Right atrium auricular region (tissue), 2 donors: ENCODE measurements at regions not wholly inside any gene's neighbourhood (a gene's known extent, or its start where the extent isn't known, plus 50 kb on each side); places are given as distances from the start of the nearest gene placed in this dataset.

Experiments
- DNase-seq: peaks from one replicate; pipeline ENCODE4 v3.0.0-alpha.2; 2019; ENCODE audit warnings: low spot score
- H3K27ac ChIP-seq, 2 donors: fragments of 200-600 bp; sonication (generic); 1 replicate in 1 of 2; 2 replicates in 1 of 2; pipeline ENCODE4 v1.5.1; 2016 to 2019
- H3K27me3 ChIP-seq, 2 donors: fragments of 200-600 bp; sonication (generic); one replicate each; pipeline versions ENCODE4 v1.5.1 to v1.6.0; 2017 to 2019
- H3K36me3 ChIP-seq: fragments of 200-600 bp; sonication (generic); one replicate; pipeline ENCODE4 v1.5.1; 2016
- H3K4me1 ChIP-seq, 2 donors: fragments of 200-600 bp; sonication (generic); one replicate each; pipeline versions ENCODE4 v1.5.1 to v1.6.0; 2017 to 2019
- H3K4me3 ChIP-seq, 2 donors: fragments of 200-600 bp; sonication (generic); 1 replicate in 1 of 2; 2 replicates in 1 of 2; pipeline ENCODE4 v1.5.1; 2017 to 2019; ENCODE audit warnings: mild to moderate bottlenecking in 1 of 2, moderate library complexity in 1 of 2
- H3K9me3 ChIP-seq, 2 donors: fragments of 200-600 bp; sonication (generic); one replicate each; pipeline ENCODE4 v1.5.1; 2019
- TF ChIP-seq, protein P1 (sequence below), 2 donors: fragments of 200-600 bp; sonication (generic); IDR thresholded peaks; one replicate each; pipeline ENCODE4 v1.5.1; 2019; ENCODE audit warnings: antibody characterized with exemption in 2 of 2

DNA sequence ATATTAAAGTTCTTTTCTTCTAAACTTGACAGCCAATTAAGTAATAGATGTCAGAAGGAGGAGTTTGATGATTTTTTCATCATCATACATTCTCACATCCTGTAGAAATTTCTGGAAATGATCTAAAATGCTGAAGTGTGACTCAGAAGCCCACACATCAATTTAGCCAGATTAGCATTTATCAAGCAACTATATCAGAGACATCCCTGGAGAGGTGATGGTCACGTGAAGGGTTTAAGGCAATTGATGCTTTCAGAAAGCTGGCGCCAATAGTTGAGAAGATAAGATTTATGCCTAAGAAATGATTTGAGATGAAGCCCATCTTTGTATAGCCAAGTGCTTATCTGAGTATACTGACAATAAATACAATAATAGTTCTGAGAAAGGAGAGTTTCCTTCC, 162.9 kb upstream of the RORB start:
- no peaks in the 10 kb centered on the region for H3K27me3 ChIP-seq
- H3K9me3 ChIP-seq, result no peaks in the 10 kb centered on the region
- H3K4me1 ChIP-seq, result no peaks in the 10 kb centered on the region
- TF ChIP-seq, protein P1, sequence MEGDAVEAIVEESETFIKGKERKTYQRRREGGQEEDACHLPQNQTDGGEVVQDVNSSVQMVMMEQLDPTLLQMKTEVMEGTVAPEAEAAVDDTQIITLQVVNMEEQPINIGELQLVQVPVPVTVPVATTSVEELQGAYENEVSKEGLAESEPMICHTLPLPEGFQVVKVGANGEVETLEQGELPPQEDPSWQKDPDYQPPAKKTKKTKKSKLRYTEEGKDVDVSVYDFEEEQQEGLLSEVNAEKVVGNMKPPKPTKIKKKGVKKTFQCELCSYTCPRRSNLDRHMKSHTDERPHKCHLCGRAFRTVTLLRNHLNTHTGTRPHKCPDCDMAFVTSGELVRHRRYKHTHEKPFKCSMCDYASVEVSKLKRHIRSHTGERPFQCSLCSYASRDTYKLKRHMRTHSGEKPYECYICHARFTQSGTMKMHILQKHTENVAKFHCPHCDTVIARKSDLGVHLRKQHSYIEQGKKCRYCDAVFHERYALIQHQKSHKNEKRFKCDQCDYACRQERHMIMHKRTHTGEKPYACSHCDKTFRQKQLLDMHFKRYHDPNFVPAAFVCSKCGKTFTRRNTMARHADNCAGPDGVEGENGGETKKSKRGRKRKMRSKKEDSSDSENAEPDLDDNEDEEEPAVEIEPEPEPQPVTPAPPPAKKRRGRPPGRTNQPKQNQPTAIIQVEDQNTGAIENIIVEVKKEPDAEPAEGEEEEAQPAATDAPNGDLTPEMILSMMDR (IDR thresholded peaks at IDR 0.05), result no peak
- DNase-seq, result no peak
- no peak overlapping the region for H3K4me3 ChIP-seq
- H3K27ac ChIP-seq, result no peak overlapping the region
- H3K36me3 ChIP-seq, result no peaks in the 10 kb centered on the region

DNA sequence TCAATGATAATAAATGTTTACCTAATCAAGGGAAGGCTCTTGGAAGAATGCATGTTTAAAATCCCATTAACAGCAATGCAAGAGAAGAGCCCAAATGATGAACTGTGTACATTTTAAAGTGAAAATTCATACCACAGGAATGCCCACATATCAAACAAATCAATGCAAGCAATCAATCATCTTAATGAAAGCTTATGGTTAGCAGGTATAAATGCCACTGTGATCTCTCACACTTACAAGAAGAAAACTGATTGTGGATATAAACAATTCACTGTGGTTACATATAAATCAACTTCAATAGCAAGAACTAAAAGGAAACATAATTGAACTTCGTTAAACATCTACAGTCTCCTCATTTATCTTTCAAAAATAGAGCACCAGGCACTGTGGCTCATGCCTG, 161.0 kb upstream of the RORB start:
- H3K9me3 ChIP-seq, result peaks cover 0 to 4% of the 10 kb centered on the region in 2 donors
- no peak overlapping the region for H3K27ac ChIP-seq
- DNase-seq, result no peak
- no peak overlapping the region for H3K4me3 ChIP-seq
- no peaks in the 10 kb centered on the region for H3K4me1 ChIP-seq
- TF ChIP-seq, protein P1 (IDR thresholded peaks at IDR 0.05), result no peak
- no peaks in the 10 kb centered on the region for H3K27me3 ChIP-seq
- H3K36me3 ChIP-seq, result no peaks in the 10 kb centered on the region

DNA sequence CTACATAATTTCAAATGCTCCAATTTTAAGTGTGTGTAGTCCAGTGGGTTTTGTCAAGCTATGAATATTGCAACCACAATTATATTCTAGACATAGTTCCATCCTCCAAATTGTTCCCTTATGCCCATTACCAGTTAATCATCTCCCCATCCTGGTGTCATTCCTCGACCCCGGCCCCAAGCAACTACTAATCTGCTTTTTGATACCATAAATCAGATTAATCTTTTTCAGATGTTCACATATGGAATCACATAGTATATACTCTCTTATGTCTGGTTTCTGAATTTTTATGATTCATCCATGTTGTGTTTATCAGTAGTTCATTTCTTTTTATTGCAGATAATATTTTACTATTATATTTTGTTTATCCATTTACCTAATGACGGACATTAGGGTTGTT, 148.4 kb upstream of the RORB start:
- no peaks in the 10 kb centered on the region for H3K9me3 ChIP-seq
- H3K4me3 ChIP-seq, result no peak overlapping the region
- TF ChIP-seq, protein P1 (IDR thresholded peaks at IDR 0.05), result no peak
- H3K27me3 ChIP-seq, result no peaks in the 10 kb centered on the region
- no peaks in the 10 kb centered on the region for H3K36me3 ChIP-seq
- no peak for DNase-seq
- no peak overlapping the region for H3K27ac ChIP-seq
- no peaks in the 10 kb centered on the region for H3K4me1 ChIP-seq

DNA sequence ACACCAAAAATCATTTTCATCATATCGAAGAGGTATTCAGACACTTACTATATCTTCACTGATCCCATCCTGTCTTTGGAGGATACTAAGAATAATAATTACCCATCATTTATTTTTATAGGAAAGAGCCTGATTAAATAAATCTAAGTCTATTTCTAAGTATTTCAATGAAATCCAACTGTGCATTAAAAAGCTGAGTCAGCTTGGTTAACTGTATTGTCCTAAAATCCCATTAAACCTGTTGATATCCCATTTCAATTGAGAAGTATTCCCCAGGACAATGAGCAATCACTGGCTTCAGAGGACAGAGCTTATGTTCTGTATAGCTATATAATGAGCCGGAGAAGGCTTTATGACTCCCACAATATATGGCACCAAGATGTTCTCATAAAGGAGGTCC, 142.0 kb upstream of the RORB start:
- Histone ChIP-seq H3K4me1 (no peaks in the 10 kb centered on the region), H3K36me3 (no peaks in the 10 kb centered on the region), H3K27ac (no peak overlapping the region), H3K4me3 (no peak overlapping the region), H3K27me3 (no peaks in the 10 kb centered on the region), H3K9me3 (no peaks in the 10 kb centered on the region)
- DNase-seq, result no peak
- TF ChIP-seq, protein P1 (IDR thresholded peaks at IDR 0.05), result no peak

DNA sequence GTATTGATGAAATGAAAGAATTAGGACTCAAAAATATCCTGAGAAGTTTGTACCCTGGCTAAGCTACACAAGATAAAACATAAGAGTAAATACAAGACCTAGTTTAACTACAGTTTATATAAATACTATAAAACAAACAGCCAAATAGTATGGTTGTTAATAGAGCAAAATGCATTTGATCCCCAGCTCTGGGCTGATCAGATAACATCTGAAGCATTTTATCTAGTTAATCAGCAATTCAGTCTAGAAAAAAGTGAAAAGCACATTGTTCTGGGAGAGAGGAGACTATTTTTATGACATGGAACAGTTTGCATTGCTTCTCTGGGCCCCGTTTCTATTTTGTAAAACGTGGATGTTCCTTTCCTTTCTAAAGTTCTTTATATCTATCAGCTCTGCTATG, 139.6 kb upstream of the RORB start:
- no peak overlapping the region for H3K27ac ChIP-seq
- TF ChIP-seq, protein P1 (IDR thresholded peaks at IDR 0.05), result no peak

DNA sequence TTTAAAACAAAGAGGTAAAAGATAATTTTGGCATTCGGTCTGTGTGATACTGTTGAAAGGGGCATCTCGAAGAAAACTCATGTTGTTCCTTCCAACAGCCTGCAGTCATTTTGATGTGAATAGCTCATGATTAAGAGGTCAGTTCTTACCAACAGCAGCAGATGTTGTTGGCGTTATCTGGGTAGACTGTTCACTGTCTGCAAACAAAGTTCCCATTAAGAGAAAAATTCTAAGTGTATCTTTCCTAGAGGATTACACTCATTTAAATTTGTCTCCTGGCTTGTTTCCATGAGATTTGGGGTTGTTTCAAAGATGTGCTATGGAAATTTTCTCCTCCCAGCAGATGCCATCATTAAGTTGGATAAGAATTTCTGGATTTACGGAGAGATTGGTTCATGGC, 138.2 kb upstream of the RORB start:
- TF ChIP-seq, protein P1 (IDR thresholded peaks at IDR 0.05), result no peak
- H3K36me3 ChIP-seq, result no peaks in the 10 kb centered on the region
- H3K27ac ChIP-seq, result no peak overlapping the region
- H3K4me1 ChIP-seq, result no peaks in the 10 kb centered on the region
- no peaks in the 10 kb centered on the region for H3K27me3 ChIP-seq
- no peaks in the 10 kb centered on the region for H3K9me3 ChIP-seq
- H3K4me3 ChIP-seq, result no peak overlapping the region
- DNase-seq, result no peak

More for the DNA sequence above, 139.6 kb upstream of the RORB start:
- Histone ChIP-seq H3K27me3 (no peaks in the 10 kb centered on the region), H3K36me3 (no peaks in the 10 kb centered on the region), H3K4me3 (no peak overlapping the region), H3K9me3 (no peaks in the 10 kb centered on the region), H3K4me1 (no peaks in the 10 kb centered on the region)
- DNase-seq, result no peak
